NB4 (cell line): ENCODE measurements at regions not wholly inside any gene's neighbourhood (a gene's known extent, or its start where the extent isn't known, plus 50 kb on each side); places are given as distances from the start of the nearest gene placed in this dataset.

Experiments
- MAX ChIP-seq: IDR thresholded peaks from 2 replicates; pipeline ENCODE4 v1.6.1; 2011; ENCODE audit warnings: low read depth, low read length
- POLR2A ChIP-seq: IDR thresholded peaks from 2 replicates; pipeline ENCODE4 v1.6.1; 2011; ENCODE audit warnings: mild to moderate bottlenecking; ENCODE audit not compliant: insufficient read length; ENCODE audit errors: extremely low read depth

DNA sequence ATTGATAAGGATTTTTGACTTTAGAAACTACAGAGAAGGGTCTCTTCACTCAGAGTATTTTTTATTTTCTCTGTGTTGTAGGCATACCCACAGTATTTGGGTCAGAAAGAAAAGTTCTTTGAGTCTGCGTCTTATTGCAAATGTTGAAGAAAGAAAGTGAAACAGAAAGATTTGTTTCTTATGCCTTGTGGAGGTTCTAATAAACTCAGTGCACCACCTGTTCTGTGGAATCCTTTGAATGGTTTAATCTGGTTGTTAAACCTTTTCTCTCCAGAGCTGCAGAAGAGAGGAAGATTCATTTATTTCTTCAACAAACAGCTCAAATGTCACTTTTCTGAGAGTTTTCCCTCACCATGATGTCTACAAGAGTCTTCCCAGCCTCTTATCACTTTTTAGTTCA lies 146.6 kb upstream of the PLEKHG7 start:
- TF ChIP-seq POLR2A (no peak), MAX (no peak)
